GM12864 (cell line): ENCODE measurements at regions not wholly inside any gene's neighbourhood (a gene's known extent, or its start where the extent isn't known, plus 50 kb on each side); places are given as distances from the start of the nearest gene placed in this dataset.

ENCODE experiments used
- DNase-seq: peaks from one replicate; pipeline ENCODE4 v3.0.0-alpha.2; 2011; ENCODE audit warnings: low read depth
- H3K4me3 ChIP-seq: 2 replicates; pipeline ENCODE4 v1.5.1; 2011; ENCODE audit warnings: mild to moderate bottlenecking, low read depth, low read length, control low read depth
- CTCF ChIP-seq: IDR thresholded peaks from 2 replicates; pipeline ENCODE4 v1.5.1; 2011; ENCODE audit warnings: low read depth, mild to moderate bottlenecking, moderate library complexity, low read length, control low read depth, inconsistent platforms; ENCODE audit errors: missing control alignments

GRCh38 chr11:122307476-122308035, 191.5 kb upstream of the BLID start:
- DNase-seq = no peak
- no peak for TF ChIP-seq CTCF
- no peak overlapping the region for H3K4me3 ChIP-seq

DNA sequence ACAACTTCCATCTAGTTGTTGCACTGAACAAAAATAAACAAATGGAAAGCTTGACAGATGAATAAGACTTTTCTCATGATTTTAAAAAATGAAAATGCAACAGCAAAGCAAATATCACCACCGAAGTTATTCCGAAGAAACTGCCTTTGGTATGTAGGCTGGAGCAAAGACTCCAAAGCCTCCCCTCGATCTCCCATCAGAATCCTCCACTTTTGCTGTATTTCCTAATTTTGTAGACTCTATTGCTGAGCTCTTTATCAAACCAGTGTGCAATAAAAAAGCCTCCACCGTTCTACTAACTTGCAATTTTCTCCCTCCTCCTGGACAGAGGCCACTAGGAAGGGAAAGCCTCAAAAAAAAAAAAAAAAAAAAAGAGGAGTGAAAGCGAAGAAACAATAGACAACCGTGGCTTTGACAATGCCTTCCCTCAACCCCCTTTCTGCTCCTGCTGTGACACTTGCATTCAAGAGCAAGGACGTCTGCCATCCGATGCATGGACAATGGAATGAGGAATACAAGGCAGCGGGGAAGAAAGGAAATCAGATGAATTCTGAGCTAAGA, 190.9 kb upstream of the BLID start:
- no peak for TF ChIP-seq CTCF
- no peak for DNase-seq

DNA sequence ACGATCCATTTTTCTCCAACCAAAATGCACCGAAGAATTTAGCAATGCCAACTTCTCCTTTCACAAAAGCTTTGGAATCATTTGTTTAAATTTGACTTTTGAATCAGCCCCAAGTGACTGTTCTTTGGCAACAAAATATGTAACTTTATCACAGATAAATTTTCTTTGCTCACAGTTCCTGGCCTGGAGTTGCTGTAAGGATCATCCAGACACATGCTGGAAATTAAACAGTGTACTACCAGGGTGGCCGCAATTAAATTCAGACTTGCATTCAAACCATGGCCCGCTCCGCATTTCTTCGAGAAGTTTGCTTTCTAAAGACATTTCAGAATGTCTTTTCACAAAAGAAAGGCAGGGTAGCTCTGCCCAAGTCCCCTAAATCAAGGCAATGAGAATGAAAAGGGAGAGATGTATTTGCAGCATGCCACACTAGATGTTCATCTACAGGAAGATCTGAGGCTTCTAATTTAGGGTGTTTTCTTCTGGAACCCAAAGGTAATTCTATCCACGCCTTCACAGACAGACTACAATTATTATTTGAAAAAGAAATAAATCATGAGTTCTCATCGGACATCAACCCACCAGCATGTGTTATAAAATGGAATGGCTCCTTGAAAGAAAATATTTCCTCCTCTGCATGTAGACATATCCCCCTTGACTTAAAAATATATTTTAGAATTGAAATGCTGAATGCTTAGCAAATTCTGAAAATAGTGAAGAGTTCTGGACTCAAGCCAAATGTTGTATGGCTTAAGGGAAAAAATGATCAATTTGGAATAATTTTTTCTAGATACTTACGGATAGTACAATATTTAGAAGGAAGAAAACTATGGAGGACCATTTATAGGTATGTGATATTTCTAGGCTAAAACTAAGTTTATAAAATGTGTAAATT, 189.7 kb upstream of the BLID start:
- no peak overlapping the region for H3K4me3 ChIP-seq
- no peak for DNase-seq
- no peak for TF ChIP-seq CTCF

More for the DNA sequence above, 190.9 kb upstream of the BLID start:
- no peak overlapping the region for H3K4me3 ChIP-seq

DNA sequence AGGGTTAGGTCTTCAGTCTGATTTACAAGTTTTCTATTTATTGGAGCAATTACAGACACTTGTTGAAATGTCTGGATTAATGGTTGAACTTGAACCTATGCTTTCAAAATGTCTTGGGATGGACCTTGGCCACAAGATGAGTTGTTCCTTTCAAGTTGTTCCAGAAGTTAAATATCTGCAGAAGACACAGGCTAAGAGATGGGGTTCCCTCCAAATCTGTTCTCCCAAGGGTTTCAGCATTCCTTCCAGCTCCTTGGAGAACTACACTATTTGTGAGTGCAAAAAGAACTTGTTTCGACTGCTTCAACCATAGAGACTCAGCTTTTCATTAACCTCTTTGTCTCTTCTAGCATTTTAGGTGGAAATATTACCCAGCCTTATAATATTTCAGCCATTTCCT, 189.0 kb upstream of the BLID start:
- no peak for DNase-seq
- no peak overlapping the region for H3K4me3 ChIP-seq
- TF ChIP-seq CTCF = no peak

- H3K4me3 ChIP-seq = no peak overlapping the region
- no peak for DNase-seq
- no peak for TF ChIP-seq CTCF
These were observed 188.3 kb upstream of the BLID start for GRCh38 chr11:122304306-122304705.

DNA sequence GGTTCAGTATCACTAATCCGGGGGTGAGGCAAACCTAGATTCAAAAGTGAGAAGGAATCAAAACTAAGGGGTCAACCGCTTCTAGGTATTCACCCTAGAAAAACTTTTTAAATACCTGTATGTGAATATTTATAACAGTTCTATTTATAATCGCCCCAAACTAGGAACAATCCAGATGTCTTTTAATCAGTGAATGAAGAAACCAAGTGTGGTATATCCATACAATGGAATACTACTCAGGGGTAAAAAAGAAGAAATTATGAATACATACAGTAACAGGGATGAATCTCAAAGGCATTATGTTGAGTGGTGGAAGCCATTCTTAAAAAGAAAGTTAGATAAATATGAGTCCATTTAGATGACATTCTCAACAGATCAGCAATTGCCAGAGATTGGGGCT, 178.0 kb upstream of the BLID start:
- no peak for TF ChIP-seq CTCF
- H3K4me3 ChIP-seq = no peak overlapping the region
- DNase-seq = no peak
